ENCODE measurements at regions not wholly inside any gene's neighbourhood (a gene's known extent, or its start where the extent isn't known, plus 50 kb on each side); places are given as distances from the start of the nearest gene placed in this dataset.

GRCh38 chr15:93451822-93452221, 362.8 kb upstream of the RGMA start:
- Histone ChIP-seq H2AFZ (ENCODE audit: control insufficient read depth, low read depth, low read length) (no peak overlapping the region), H3K9me3 (replicated peaks; ENCODE audit: control insufficient read depth, insufficient read depth, low read length) (no peaks in the 10 kb centered on the region), H4K20me1 (ENCODE audit: control insufficient read depth, insufficient read depth) (no peaks in the 10 kb centered on the region), H3K4me1 (ENCODE audit: control insufficient read depth, insufficient read depth, low read length) (no peaks in the 10 kb centered on the region), H3K27ac (ENCODE audit: control insufficient read depth, insufficient read depth) (no peak overlapping the region), H3K27me3 (replicated peaks in 1 of 2; ENCODE audit: control insufficient read depth in 2 of 2, insufficient read depth in 2 of 2, low read length in 1 of 2) (no peaks in the 10 kb centered on the region; a peak in 1 of 4 replicates), H3K79me2 (ENCODE audit: control insufficient read depth, insufficient read depth, low read length) (no peaks in the 10 kb centered on the region), H3K9ac (ENCODE audit: control insufficient read depth, insufficient read depth, low read length) (no peak overlapping the region), H3K36me3 (ENCODE audit: control insufficient read depth in 2 of 2, insufficient read depth in 2 of 2, low read length in 1 of 2) (no peaks in the 10 kb centered on the region), H3K4me3 (no peak overlapping the region), H3K4me2 (ENCODE audit: control insufficient read depth, insufficient read depth) (no peak overlapping the region)
- intact Hi-C loops (cut with micrococcal nuclease; ENCODE audit: unreplicated experiment) (no loop called here), in situ Hi-C loops (cut with MboI) (no loop called here)
- FAIRE-seq (no peak), ATAC-seq (no peak), DNase-seq (ENCODE audit: low read depth, low spot score) (no peak)
- TF ChIP-seq POLR2AphosphoS5 (IDR thresholded peaks at IDR 0.05; ENCODE audit: low read length) (no peak), RFX5 (IDR thresholded peaks at IDR 0.05; ENCODE audit: low read depth, low read length) (no peak), BRCA1 (IDR thresholded peaks at IDR 0.05; ENCODE audit: low read depth, low read length) (no peak), RCOR1 (conservative IDR thresholded peaks at IDR 0.05; ENCODE audit: low read depth, low read length) (no peak), SMARCA5 (IDR thresholded peaks at IDR 0.05) (no peak), IRF3 (IDR thresholded peaks at IDR 0.05) (no peak), CREB1 (IDR thresholded peaks at IDR 0.05; ENCODE audit: low read depth) (no peak)
- TF ChIP-seq, protein P1, sequence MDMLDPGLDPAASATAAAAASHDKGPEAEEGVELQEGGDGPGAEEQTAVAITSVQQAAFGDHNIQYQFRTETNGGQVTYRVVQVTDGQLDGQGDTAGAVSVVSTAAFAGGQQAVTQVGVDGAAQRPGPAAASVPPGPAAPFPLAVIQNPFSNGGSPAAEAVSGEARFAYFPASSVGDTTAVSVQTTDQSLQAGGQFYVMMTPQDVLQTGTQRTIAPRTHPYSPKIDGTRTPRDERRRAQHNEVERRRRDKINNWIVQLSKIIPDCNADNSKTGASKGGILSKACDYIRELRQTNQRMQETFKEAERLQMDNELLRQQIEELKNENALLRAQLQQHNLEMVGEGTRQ (IDR thresholded peaks at IDR 0.05; ENCODE audit: borderline replicate concordance, low read depth, low read length): no peak
- ChIA-PET CTCF (no interaction called here), SMC1A (ENCODE audit: uncharacterized antibody, unreplicated experiment) (no interaction called here), POLR2A (no interaction called here), RAD21 (ENCODE audit: unreplicated experiment) (no interaction called here)
- WGBS (ENCODE audit: insufficient coverage, insufficient replicate concordance, low lambda C conversion rate, missing lambda C conversion rate): 0% methylated on average over 2 of the region's 2 CpGs
- BruUV-seq (replicated peaks): no TSS peak

DNA sequence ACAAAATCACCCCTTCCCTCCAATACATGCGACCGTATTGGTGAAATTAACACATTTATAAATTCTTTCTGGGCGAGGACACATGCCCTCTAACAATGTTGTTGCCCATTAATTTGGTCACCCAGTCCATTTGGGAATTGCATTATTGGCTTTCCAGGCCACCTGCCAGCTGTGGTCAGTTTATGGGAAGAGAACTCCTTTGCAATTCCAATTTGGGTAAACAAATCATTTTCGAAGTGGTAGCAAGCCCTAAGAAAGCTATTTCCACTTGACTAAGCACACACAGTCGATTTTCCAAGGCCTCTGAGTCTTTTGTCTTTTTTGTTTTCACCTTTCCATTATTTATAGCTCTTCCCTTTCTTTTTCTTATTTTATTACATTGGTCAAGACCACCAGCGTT, 362.3 kb upstream of the RGMA start:
- no TSS peak for BruUV-seq (replicated peaks)
- TF ChIP-seq RELB (IDR thresholded peaks at IDR 0.05; ENCODE audit: low read depth) (no peak), PAX8 (IDR thresholded peaks at IDR 0.05) (no peak), YBX1 (IDR thresholded peaks at IDR 0.05) (no peak), LARP7 (IDR thresholded peaks at IDR 0.05) (no peak), CBX3 (IDR thresholded peaks at IDR 0.05; ENCODE audit: borderline replicate concordance, low read depth) (no peak), NR2C2 (IDR thresholded peaks at IDR 0.05; ENCODE audit: borderline replicate concordance, control insufficient read depth, insufficient read length, low read depth) (no peak), SREBF2 (IDR thresholded peaks at IDR 0.05; ENCODE audit: low read length) (no peak), RBBP5 (conservative IDR thresholded peaks at IDR 0.05) (no peak)
- ChIA-PET CTCF (no interaction called here), POLR2A (no interaction called here), SMC1A (ENCODE audit: uncharacterized antibody, unreplicated experiment) (no interaction called here), RAD21 (ENCODE audit: unreplicated experiment) (no interaction called here)
- no peak for ATAC-seq
- Histone ChIP-seq H3K4me3 (no peak overlapping the region), H3K9me3 (replicated peaks; ENCODE audit: control insufficient read depth, insufficient read depth, low read length) (no peaks in the 10 kb centered on the region), H3K4me2 (ENCODE audit: control insufficient read depth, insufficient read depth) (no peak overlapping the region), H3K36me3 (ENCODE audit: control insufficient read depth in 2 of 2, insufficient read depth in 2 of 2, low read length in 1 of 2) (no peaks in the 10 kb centered on the region), H4K20me1 (ENCODE audit: control insufficient read depth, insufficient read depth) (no peaks in the 10 kb centered on the region), H3K9ac (ENCODE audit: control insufficient read depth, insufficient read depth, low read length) (no peak overlapping the region), H3K79me2 (ENCODE audit: control insufficient read depth, insufficient read depth, low read length) (no peaks in the 10 kb centered on the region), H3K27me3 (replicated peaks in 1 of 2; ENCODE audit: control insufficient read depth in 2 of 2, insufficient read depth in 2 of 2, low read length in 1 of 2) (no peaks in the 10 kb centered on the region; a peak in 1 of 4 replicates), H3K27ac (ENCODE audit: control insufficient read depth, insufficient read depth) (no peak overlapping the region), H2AFZ (ENCODE audit: control insufficient read depth, low read depth, low read length) (no peak overlapping the region), H3K4me1 (ENCODE audit: control insufficient read depth, insufficient read depth, low read length) (no peaks in the 10 kb centered on the region)
- intact Hi-C loops (cut with micrococcal nuclease; ENCODE audit: unreplicated experiment): no loop called here
- in situ Hi-C loops (cut with MboI): no loop called here
- 24% methylated on average over 6 of the region's 6 CpGs for WGBS (ENCODE audit: insufficient coverage, insufficient replicate concordance, low lambda C conversion rate, missing lambda C conversion rate)
- no peak for DNase-seq (ENCODE audit: low read depth, low spot score)
- no peak for FAIRE-seq

Measured in GM12878 (cell line).